ENCODE measurements at regions not wholly inside any gene's neighbourhood (a gene's known extent, or its start where the extent isn't known, plus 50 kb on each side); places are given as distances from the start of the nearest gene placed in this dataset.

DNA sequence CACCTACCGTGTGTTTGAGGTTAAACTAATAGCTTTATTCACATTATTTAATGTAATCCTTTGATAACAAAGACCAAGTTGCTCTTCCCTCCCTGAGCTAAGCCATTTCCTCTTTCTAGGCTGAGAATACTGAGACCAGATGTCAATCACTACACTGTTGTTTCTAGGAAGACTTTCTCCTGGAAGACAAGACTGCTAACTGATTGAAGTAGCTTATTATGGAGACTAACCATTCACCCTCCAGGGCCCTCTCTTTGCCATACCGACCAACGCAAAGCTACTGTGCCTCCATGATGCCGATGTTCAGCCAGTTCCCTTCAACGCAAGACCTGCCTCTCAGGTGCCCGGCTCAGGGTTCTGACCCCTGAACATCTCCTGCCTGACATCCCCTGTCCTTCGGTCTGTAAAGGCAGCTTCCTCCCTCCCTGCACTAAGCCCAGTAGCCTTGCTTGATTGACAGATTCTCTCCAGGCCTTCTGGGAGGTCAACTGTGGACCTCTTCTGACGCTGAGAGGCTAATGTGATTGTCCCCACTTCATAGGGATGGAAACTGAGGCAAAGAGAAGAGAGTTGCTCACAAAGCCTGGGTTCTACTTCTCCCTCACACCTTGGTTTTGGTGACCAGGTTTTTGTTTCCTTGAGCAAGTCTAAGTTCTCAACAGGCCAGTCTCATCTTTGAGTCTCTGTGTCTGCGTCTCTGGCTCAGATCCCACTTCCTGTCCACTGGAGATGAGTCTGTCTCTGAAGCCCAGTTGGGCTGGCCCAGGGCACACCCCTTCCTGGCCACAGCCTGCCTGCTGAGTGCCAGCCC is 259.7 kb upstream of the IRX2 start:
- no peak for DNase-seq

DNA sequence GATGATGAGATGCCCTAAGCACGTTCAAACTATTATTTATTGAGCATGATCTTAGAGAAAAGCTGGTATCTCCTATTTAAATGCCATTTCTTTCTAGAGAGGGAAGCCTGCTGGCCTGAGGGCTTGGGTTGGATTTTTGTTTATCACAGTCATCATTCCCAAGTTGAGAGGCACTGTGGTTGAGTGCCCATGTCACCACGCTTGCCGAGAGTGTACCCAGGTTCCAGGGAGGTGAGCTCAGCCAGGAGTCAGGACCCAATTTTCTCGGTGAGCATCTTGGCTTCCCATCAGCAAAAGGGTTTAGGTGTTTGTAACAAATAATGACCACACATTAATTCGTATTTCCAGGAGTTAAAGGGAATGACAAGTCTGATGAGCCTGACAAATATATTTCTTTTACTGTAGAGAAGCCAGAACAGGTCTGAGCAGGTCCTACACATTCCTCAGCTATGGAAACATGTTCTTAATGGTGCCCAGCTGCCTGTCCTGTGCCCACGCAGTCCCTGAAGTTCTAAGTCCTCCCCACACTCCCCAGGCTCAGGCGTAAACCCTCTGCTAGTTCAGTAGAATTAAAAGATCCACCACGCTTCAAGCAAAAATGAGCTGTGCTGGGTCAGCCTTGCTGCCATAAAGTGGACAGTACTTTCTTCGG is 258.9 kb upstream of the IRX2 start:
- DNase-seq: no peak

GRCh38 chr5:3009605-3010004 is 258.1 kb upstream of the IRX2 start:
- no peak for DNase-seq

GRCh38 chr5:3007577-3007976 is 256.1 kb upstream of the IRX2 start:
- no peak for DNase-seq

DNA sequence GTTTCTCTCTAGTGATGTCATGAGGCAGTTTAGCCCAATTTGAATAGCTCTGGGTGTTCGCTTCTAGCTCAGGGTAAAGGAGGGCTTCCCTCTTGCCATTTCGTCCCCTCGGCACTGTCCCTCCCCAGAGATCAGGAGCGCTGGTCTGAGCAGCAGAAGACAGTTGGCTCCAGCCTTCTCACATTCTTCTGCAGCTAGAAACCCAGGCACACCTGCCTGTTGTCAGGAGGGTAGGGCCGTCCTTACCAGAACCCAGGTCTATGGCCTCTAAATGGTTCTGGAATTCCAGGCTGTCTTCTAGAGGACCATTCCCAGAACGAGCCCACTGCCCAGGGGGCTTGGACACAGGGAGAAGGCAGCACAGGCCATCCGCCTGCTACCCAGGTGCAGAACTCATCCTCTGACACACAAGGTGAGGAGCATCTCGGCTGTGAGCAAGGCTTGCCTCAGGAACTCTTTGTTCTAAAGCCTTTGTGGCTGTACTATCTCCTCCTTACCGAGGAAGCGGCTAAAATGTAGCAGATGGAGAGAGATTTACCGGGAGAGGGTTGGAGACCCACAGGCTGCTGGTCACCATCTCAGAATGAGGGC is 255.6 kb upstream of the IRX2 start:
- DNase-seq: no peak

DNA sequence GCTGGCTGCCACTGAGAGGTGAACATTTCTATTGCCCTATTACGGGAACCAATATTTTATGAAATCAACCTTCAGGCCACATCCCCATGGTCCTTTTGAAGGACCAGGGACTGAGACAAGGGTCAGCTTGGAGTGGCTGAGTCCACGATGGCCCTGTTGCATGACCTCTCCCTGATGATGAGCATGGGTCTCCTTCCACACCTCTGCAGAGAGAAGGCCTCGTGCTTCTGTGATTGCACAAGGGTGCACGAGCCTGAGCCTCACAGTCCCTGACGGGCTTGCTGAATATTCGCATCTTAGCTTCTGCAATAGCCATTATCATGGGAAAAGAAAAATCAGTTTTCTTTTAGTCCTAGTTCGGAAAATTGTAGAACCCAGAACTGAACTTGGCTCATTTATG is 255.0 kb upstream of the IRX2 start:
- no peak for DNase-seq

DNA sequence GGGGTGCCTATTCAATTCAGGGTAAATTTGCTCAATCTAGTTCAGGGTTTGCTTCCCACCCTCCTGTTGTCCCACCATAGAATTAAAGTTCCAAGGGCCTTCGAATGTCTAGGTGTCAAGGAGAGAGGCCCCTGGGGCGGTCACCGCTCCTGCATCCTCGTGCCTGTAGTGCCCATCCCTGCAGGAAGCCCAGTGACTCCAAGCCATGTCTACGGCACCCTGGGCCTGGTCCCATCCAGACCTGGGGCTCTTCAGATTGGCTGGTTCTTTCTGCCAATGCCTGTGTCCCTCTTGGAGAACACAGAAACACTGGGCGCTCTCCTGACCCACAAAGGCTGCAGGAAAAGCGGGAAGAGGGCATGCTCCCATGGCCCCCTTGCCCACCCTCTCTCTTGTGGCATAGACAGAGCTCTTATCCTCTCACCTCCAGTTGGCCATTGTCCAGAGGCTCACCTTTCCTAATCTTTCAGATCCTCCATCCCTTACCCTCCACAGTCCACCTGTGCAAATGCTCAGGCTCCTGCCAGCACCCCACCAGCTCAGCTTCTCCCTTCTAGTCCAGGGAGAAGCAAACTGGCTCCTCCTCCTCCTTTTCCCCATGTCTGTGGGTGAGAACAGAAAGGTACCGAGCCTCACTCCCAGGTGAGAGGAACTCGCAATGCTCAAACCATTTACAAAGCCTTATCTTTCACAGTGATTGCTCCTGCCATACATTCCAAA is 253.0 kb upstream of the IRX2 start:
- DNase-seq: no peak

DNA sequence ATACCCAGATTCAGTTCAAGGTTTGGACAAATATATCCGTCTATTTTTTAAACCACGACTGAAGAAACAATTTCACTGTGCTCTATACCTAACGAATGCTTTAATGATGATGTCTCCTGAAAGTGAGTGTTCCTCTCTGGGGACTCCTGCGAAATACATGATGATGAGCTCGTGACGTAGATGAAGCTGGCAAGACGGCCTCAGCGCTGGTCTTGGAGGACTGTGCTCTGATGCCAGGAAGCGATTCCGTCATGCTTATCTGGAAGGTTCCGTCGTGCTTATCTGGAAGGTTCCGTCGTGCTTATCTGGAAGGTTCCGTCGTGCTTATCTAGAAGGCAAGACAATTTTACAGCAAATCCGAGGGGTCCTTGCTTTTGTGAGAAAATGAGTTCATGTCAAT is 250.8 kb upstream of the IRX2 start:
- no peak for DNase-seq

- DNase-seq: no peak
These were observed 249.2 kb upstream of the IRX2 start for GRCh38 chr5:3000631-3001030.

DNA sequence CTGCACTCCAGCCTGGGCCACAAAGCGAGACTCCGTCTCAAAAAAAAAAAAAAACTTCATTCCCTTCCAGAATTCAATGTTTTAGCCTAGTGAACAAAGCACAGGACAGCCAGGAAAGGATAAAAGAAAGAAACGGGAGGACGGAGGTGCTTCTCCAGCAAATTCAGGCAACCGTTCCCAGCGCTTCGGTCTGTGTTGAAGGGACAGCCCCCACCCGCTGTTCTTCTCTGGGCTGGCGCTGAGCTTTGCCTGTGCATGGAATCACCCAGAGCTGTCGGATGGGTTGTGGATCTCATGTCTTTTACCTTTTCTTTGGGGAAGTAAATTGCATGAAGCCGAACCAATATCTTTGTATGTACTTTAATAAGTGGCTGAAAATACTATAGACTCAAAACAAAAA is 248.4 kb upstream of the IRX2 start:
- no peak for DNase-seq

DNA sequence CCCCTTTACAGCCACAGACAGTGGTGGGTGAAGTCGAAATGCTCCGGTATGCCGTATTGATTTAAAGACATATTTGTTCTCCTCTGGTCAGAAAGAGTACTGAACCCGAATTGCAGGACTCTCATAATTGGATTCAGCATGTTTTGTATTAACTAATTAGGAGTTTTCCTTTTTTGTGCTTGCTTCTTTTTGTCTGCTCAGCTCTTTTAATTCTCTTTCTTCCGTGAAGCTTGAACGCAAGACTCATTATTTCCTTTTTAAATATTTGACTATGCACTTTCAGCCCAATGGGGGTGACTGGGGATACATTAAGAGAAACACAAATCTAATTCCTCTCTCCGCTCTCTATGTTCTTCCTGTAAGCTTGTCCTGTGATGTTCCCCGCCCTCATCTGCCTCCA is 246.6 kb upstream of the IRX2 start:
- DNase-seq: no peak

GRCh38 chr5:2997179-2997578 is 245.7 kb upstream of the IRX2 start:
- DNase-seq: no peak

DNA sequence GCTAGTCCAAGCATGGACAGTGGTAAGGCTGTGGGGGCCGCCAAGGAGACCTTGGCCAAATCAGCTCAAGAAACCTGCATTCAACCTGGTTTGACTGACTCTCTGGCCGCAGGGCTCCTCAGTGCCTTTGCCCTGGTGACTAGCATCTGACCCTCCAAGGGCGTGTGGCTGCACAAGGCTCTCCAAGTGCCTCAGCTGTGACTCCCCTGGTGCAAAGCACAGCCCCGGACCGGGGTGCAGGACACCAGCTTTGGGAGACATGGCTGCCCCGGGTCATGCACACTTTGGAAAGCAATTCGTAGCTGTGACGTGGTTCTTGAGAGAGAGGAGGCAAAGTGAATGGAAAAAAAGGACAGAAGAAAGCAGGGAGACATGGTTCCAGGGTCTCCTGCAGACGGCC is 245.2 kb upstream of the IRX2 start:
- DNase-seq: no peak

DNA sequence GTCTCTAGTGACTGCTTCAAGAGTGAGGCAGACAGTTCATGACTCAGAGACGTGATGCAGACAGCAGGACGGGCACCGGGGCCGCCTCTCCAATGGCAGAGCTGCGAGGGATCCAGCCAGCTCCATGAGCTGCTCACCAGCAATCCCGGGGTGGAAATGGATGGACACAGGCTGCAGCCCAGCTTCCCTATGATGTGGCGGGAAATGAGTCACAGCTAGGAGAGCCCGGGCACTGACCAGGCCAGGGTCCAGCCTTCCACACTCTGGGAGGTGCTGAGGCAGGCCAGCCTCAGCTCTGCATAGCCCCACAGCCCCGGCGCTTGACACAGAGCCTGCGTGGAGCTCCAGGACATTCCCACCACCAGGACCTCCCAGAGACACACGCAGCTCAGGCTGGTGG is 244.8 kb upstream of the IRX2 start:
- no peak for DNase-seq

DNA sequence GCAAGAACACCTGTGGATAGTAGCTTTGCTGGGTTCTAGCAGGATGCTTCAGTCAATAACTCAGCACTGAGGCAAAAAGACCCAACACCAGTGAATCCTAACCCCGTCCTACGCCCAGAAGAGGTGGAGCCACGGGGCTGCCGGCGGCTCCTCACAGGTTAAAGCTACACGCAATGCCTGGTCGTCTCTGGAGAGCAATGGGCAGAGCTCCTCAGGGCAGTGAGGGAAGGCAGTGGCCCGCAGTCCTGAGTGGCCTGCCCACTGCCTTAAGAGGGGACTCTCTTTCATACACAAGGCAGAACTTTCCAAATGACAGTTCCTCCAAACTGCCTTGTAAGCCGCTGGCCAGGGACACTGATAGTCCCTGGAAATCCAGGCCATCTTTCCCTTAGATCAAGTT is 244.2 kb upstream of the IRX2 start:
- no peak for DNase-seq

DNA sequence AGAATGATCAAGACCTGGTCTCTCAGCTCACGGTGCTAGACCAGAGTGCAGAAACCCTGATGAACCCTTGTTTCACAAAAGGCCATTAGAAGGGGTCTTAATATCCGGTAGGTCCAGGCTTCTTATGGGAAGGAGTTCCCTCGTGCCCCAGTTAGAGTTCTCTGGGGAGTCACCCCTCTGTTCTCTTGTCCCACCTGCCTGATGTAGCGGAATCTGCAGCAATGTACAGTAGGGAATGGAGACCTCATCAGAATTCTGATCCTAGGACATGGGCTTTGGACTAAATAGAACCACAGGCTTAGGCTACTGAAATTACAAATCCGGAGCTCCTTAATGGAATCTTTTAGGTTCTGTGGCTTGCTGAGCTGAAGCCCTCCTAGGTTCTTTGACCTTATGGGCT is 243.6 kb upstream of the IRX2 start:
- DNase-seq: no peak

GRCh38 chr5:2993771-2994170 is 242.3 kb upstream of the IRX2 start:
- no peak for DNase-seq

GRCh38 chr5:2993301-2993700 is 241.8 kb upstream of the IRX2 start:
- no peak for DNase-seq

DNA sequence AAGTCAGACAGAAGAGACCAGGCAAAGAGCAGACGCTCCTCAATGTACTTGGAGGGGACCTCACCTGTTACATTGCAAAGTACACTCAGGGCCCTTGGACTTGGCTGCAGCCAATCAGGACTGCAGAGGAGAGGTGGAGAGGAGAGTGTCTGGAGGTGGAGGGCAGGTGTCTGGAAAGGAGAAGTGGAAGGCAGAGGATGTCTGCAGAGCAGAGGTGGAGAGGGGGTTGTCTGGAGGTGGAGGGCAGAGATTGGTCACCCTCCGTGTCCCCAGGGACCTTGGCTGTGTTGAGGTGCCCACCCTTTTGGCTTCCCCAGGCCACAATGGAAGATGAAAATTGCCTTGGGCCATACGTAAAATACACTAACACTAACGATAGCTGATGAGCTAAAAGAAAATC is 241.3 kb upstream of the IRX2 start:
- DNase-seq: no peak

DNA sequence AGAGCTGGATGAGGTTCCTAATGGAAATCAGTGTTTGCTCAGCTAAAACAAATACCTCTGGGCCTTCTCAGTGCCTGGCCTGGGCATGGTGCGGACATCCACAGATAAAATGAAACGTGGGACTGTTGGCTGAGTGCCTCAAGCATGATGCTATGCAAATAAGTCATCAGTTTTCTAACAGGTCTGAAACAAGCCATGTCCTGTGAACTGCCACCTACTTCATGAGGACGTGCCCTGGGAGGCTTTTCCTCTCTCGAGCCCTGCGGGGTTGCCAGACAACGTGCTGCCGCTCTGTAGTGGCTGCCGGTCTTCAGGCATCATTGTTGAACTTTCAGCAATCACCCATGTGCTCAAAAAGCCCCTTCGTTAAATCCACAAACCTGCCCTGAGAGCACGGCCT is 240.4 kb upstream of the IRX2 start:
- no peak for DNase-seq

GRCh38 chr5:2989517-2989916 is 238.0 kb upstream of the IRX2 start:
- DNase-seq: no peak

GRCh38 chr5:2986301-2986700 is 234.8 kb upstream of the IRX2 start:
- no peak for DNase-seq

- DNase-seq: no peak
These were observed 234.2 kb upstream of the IRX2 start for GRCh38 chr5:2985718-2986117.
